ENCODE measurements at regions not wholly inside any gene's neighbourhood (a gene's known extent, or its start where the extent isn't known, plus 50 kb on each side); places are given as distances from the start of the nearest gene placed in this dataset.

- TF ChIP-seq CTCF (IDR thresholded peaks at IDR 0.05), result no peak
- TF ChIP-seq EP300 (IDR thresholded peaks at IDR 0.05), result no peak
Observed at GRCh38 chr17:12391468-12391867, 274.2 kb upstream of the MYOCD start.

Measured in tibial nerve (tissue), 4 donors.